GM13976 (cell line): ENCODE measurements at regions not wholly inside any gene's neighbourhood (a gene's known extent, or its start where the extent isn't known, plus 50 kb on each side); places are given as distances from the start of the nearest gene placed in this dataset.

Experiments
- DNase-seq: peaks from one replicate; pipeline ENCODE4 v3.0.0; 2012; ENCODE audit warnings: low spot score
- in situ Hi-C: fragments of 300-500 bp; cut with MboI; formaldehyde crosslinking; loops from one replicate; pipeline ENCODE4 v1.12.0; 2022; ENCODE audit warnings: low sequenced_read_pairs, mixed read lengths, inconsistent platforms; ENCODE audit not compliant: unreplicated experiment
- TF ChIP-seq, protein P1 (sequence below): IDR thresholded peaks from 2 replicates; pipeline ENCODE4 v1.5.1; 2012; ENCODE audit warnings: borderline replicate concordance, mild to moderate bottlenecking; ENCODE audit not compliant: insufficient read depth; ENCODE audit errors: extremely low read depth, missing control alignments, control extremely low read depth

DNA sequence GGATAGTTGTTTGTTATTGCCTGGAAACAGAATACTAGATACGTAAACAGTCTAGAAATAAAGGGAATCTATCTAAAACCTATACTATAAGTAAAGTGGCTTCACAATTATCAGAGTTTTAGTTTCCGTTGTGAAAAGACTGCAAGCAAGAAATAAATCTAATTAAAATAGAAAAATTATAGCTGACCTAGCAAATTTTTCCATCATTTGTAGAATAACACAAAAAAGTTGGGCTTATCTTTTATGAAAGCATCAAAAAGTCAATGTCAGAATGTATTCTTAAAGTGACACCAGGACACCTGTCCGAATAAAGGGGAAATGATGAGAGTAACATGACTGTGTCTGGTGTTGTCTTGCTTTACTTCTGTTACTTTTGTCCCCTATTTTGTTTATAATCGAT lies 1248.9 kb upstream of the MIR17HG start:
- TF ChIP-seq, protein P1, sequence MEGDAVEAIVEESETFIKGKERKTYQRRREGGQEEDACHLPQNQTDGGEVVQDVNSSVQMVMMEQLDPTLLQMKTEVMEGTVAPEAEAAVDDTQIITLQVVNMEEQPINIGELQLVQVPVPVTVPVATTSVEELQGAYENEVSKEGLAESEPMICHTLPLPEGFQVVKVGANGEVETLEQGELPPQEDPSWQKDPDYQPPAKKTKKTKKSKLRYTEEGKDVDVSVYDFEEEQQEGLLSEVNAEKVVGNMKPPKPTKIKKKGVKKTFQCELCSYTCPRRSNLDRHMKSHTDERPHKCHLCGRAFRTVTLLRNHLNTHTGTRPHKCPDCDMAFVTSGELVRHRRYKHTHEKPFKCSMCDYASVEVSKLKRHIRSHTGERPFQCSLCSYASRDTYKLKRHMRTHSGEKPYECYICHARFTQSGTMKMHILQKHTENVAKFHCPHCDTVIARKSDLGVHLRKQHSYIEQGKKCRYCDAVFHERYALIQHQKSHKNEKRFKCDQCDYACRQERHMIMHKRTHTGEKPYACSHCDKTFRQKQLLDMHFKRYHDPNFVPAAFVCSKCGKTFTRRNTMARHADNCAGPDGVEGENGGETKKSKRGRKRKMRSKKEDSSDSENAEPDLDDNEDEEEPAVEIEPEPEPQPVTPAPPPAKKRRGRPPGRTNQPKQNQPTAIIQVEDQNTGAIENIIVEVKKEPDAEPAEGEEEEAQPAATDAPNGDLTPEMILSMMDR: no peak
- in situ Hi-C loops: no loop called here
- no peak for DNase-seq

DNA sequence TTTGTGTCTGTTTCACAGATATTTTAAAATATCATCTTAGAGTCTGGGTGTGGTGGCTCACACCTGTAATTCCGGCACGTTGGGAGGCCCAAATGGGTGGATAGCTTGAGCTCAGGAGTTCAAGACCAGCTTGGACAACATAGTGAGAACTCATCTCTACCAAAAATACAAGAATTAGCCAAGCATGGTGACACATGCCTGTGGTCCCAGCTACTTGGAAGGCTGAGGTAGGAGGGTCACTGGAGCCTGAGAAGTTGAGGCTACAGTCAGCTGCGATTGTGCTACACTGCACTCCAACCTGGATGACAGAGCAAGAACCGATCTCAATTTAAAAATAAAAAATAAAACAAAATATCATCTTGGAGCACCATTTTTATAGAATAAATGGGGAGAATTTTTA lies 1247.6 kb upstream of the MIR17HG start:
- in situ Hi-C loops: no loop called here
- DNase-seq: no peak
- TF ChIP-seq, protein P1: no peak

DNA sequence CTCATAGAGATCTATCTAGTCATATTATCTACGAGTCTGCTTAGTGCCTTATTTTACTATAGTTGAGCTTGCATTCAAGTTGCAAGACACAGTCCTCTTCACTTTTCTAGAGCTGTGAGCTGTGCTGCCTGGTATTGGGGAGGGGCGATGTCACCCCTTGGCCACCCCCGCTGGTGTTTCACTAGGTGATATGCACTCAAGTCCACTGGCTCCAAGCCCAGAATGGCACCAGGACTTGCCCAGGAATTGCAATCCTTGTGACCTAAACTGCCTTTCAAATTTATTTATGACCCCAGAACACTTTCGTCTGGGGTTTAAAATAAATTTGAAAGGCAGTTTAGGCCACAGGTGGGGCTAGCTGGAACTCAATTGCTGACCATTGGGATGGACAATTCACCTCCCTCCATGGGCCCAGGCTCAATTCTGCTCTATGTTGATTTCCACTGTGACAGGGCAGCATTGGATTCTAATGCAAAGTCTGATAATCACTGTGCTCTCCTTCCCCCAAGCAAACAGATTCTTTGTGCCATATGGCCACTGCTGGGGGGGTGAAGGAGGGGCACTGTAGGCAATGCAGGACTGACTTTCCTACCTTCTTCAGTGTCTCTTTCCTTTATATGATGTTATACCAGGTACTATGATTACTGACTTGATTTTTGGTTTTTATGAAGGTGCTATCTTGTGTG lies 1244.2 kb upstream of the MIR17HG start:
- TF ChIP-seq, protein P1: no peak
- DNase-seq: no peak
- in situ Hi-C loops: no loop called here

DNA sequence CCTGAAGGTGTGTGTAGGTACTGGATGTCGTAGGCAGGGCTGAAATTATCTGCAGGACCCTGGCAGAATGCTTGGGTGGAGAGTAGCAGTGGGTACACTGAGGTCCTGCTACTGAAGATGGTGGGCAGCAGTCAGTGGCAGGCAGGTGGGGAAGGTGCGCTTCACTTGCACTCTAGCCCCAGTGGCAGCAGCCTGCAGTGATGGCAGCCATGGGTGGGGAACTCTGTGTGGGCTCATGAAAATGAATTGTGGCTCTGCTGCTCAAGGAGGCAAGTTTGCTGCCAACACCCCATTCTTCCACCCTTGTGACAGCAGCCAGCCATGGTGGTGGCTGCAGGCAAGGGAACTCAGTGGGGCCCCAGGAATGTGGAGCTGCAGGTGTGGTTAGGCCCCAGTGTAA lies 1242.7 kb upstream of the MIR17HG start:
- TF ChIP-seq, protein P1: no peak
- DNase-seq: no peak
- in situ Hi-C loops: no loop called here

DNA sequence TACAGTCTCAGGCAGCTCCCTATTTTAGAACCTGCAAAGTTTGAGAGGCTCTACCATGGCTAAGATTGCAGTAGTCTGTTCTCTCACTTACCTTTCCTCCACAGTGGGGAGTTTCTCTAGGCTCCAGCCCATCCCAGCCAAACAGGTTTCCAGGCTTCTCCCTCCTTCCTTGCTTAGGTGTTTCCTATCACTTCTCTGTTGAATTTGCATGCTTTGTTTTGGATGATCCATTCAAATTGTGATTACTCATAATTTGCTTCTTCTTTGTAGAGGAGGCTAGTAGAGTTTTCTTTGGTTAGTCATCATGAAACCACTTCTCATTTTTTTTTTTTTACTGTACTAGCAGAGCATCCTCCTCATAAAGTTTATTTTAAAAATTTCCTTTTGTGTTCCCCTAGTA lies 1242.2 kb upstream of the MIR17HG start:
- no peak for DNase-seq
- TF ChIP-seq, protein P1: no peak
- in situ Hi-C loops: no loop called here

DNA sequence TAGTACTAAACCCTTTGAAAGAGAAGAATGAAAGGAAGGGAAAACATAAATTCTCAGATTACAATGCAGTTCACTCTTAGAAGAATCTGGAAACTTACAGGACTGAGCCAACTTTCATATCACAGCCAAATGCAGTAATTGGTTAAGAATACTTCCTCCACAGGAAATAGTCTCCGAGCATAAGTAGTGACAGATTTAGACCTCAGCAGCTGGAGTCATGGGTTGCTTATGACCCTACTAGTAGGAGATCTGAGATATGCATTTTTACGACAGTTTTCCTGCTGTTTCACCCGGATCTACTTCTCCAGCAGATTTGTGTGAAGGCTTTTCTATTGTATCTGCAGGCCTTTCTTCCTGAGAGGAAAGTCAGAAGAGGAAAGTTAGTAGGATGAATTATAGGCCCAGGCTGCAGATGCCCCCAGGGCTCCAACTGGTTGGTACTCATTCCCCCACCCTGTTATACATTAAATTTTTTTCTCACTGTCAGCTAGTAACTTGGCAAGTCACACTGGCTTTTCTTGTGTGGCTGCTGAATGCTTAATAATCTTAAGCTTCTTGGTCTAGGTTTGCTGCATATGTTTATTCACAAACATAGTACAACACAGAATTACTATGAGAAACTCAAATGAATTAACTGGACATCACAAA lies 1241.5 kb upstream of the MIR17HG start:
- no peak for DNase-seq
- TF ChIP-seq, protein P1: no peak
- in situ Hi-C loops: no loop called here
